Thyroid gland (tissue), 4 donors: ENCODE measurements at regions not wholly inside any gene's neighbourhood (a gene's known extent, or its start where the extent isn't known, plus 50 kb on each side); places are given as distances from the start of the nearest gene placed in this dataset.

Experiments
- DNase-seq, 2 donors: peaks; one replicate each; pipeline ENCODE4 v3.0.0-alpha.2; 2019
- H3K27ac ChIP-seq, 3 donors: fragments of 200-600 bp; sonication (generic); 1 replicate in 2 of 3; 2 replicates in 1 of 3; pipeline ENCODE4 v1.5.1; 2016 to 2019; ENCODE audit warnings: mild to moderate bottlenecking in 1 of 3, moderate library complexity in 1 of 3
- H3K27me3 ChIP-seq: fragments of 200-600 bp; sonication (generic); one replicate; pipeline ENCODE4 v1.5.1; 2019
- H3K36me3 ChIP-seq, 2 donors: fragments of 200-600 bp; sonication (generic); one replicate each; pipeline ENCODE4 v1.5.1; 2016 to 2019
- H3K4me1 ChIP-seq, 2 donors: fragments of 200-600 bp; sonication (generic); one replicate each; pipeline ENCODE4 v1.5.1; 2017 to 2019
- H3K4me3 ChIP-seq, 3 donors: fragments of 200-600 bp; sonication (generic); replicated peaks in 1 of 3; 1 replicate in 2 of 3; 2 replicates in 1 of 3; pipeline ENCODE4 v1.5.1; 2016; ENCODE audit warnings: mild to moderate bottlenecking in 1 of 3
- H3K9me3 ChIP-seq: fragments of 200-600 bp; sonication (generic); one replicate; pipeline ENCODE4 v1.5.1; 2017
- POLR2A ChIP-seq, 2 donors: fragments of 450-650 bp; IDR thresholded peaks; one replicate each; pipeline ENCODE4 v1.6.1; 2017; ENCODE audit warnings: antibody characterized with exemption in 2 of 2, mild to moderate bottlenecking in 2 of 2, moderate library complexity in 1 of 2
- WGBS, 2 donors: methylation state at CpG; one replicate each; pipeline ENCODE4 v1.1.5; 2017; 5-methylcytosine and 5-hydroxymethylcytosine counted together
- intact Hi-C: fragments of 100-400 bp; cut with DNase I; formaldehyde crosslinking; loops from one replicate; pipeline ENCODE4 v1.15.1; 2023
- TF ChIP-seq, protein P1 (sequence below), 6 experiments: fragments of 200-600 bp in 3 of 6; fragments of 450-650 bp in 3 of 6; sonication (generic) in 3 of 6; IDR thresholded peaks; one replicate each; pipeline ENCODE4 v1.5.1; 2016 to 2019; ENCODE audit warnings: antibody characterized with exemption in 6 of 6, mild to moderate bottlenecking in 2 of 6, inconsistent platforms in 1 of 6, moderate library complexity in 1 of 6

DNA sequence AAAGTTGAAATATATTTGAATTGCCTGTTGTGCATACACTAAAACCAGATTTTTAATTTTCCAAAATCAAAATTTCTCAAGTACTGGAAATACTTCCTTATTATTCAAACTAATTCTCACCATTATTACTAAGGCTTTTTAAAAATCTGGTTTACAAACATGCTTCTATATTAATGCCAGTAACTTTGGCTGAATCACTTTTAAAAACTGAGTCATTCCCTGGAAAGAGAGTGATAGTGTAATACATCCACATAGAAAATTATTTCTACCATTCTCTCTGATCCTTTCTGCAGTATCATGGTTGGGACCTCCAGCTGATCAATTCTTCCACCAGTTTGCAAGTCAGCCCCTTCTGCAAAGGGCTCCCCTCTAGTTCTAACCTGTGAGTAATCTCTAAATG, 165.3 kb upstream of the FAM241A start:
- H3K4me3 ChIP-seq, result no peak overlapping the region
- no peaks in the 10 kb centered on the region for H3K27me3 ChIP-seq
- no peak for TF ChIP-seq POLR2A (IDR thresholded peaks at IDR 0.05)
- TF ChIP-seq, protein P1, sequence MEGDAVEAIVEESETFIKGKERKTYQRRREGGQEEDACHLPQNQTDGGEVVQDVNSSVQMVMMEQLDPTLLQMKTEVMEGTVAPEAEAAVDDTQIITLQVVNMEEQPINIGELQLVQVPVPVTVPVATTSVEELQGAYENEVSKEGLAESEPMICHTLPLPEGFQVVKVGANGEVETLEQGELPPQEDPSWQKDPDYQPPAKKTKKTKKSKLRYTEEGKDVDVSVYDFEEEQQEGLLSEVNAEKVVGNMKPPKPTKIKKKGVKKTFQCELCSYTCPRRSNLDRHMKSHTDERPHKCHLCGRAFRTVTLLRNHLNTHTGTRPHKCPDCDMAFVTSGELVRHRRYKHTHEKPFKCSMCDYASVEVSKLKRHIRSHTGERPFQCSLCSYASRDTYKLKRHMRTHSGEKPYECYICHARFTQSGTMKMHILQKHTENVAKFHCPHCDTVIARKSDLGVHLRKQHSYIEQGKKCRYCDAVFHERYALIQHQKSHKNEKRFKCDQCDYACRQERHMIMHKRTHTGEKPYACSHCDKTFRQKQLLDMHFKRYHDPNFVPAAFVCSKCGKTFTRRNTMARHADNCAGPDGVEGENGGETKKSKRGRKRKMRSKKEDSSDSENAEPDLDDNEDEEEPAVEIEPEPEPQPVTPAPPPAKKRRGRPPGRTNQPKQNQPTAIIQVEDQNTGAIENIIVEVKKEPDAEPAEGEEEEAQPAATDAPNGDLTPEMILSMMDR (IDR thresholded peaks at IDR 0.05), result no peak
- H3K9me3 ChIP-seq, result no peaks in the 10 kb centered on the region
- DNase-seq, result no peak
- no peaks in the 10 kb centered on the region for H3K36me3 ChIP-seq
- intact Hi-C loops, result no loop called here
- no peak overlapping the region for H3K27ac ChIP-seq
- H3K4me1 ChIP-seq, result no peaks in the 10 kb centered on the region

DNA sequence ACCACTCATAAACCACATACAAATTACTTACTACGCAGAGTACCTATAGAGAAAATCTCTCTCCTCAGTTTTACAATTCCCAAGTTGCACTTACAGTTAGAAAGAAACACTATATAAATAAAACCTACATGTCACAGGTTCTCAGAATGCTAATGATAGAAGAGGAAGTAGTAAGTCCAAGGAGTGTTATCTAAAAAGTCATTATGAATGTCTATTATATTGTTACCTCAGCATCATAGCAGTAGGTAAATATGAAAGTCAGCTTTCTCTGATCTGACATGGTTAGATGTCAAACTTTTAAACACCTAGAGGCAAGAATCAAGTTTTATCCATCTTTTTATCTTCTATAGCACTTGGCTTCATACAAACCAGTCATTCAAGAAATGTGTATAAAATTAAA, 163.2 kb upstream of the FAM241A start:
- TF ChIP-seq POLR2A (IDR thresholded peaks at IDR 0.05), result no peak
- TF ChIP-seq, protein P1 (IDR thresholded peaks at IDR 0.05), result no peak
- 97% methylated on average over 1 of the region's 1 CpG for WGBS, 2 donors
- no peak for DNase-seq
- Histone ChIP-seq H3K36me3 (no peaks in the 10 kb centered on the region), H3K4me1 (no peaks in the 10 kb centered on the region), H3K27me3 (no peaks in the 10 kb centered on the region), H3K9me3 (no peaks in the 10 kb centered on the region), H3K27ac (no peak overlapping the region), H3K4me3 (no peak overlapping the region)
- intact Hi-C loops, result no loop called here

DNA sequence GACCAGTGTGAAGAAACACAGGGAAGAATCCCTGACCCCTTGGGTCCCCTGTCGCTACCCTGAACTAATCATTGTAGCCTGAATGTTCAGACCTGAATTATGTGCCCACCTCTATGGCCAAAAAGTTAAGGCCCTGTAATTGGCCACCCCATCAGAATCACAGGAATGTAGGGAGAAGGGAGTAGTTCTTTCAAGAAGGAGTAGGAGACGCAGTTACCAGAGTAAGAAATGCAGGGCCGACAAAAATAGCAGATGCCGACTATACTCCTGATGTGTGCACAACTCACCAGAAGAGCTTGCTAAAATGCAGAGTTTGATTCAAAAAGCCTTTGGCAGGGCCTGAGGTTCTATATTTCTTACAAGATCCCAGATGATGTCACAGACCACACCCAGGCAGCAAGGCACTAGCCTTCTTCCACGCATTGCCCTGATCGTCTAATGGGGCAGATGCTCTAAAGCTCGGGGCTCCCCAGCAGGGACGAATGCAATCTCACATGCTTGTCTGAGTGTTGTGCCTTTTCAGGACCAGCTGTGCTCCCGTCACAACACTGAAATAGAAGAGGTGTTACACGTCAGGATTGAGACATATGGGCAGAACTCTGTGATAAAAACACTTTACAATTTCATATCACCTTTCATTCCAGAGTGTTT, 161.0 kb upstream of the FAM241A start:
- H3K9me3 ChIP-seq, result no peaks in the 10 kb centered on the region
- no peak overlapping the region for H3K27ac ChIP-seq
- no peak overlapping the region for H3K4me3 ChIP-seq
- intact Hi-C loops, result no loop called here
- H3K36me3 ChIP-seq, result no peaks in the 10 kb centered on the region
- 63 to 70% methylated on average over 10 of the region's 10 CpGs for WGBS, 2 donors
- no peak for DNase-seq
- H3K4me1 ChIP-seq, result no peaks in the 10 kb centered on the region
- H3K27me3 ChIP-seq, result no peaks in the 10 kb centered on the region
- TF ChIP-seq, protein P1 (IDR thresholded peaks at IDR 0.05), result no peak
- TF ChIP-seq POLR2A (IDR thresholded peaks at IDR 0.05), result no peak

DNA sequence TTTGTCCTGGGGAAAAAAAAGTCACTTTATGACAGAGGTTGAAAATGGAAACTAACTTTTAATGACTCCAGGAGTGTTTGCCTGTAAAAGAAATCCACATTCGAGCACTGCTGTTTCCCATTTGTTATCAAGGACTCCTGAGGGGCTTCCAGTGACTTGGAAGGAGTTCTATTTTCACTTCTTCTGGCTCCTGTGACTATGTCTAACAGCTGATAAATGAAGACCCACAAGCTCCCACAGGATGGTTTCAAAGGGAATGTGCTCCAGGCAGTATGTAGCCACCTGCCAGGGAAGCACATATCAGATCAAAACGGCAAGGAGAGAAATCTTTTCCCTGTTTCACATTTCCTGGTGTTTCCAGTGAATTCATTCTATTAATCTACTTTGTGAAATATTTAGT, 159.8 kb upstream of the FAM241A start:
- no peaks in the 10 kb centered on the region for H3K27me3 ChIP-seq
- H3K9me3 ChIP-seq, result no peaks in the 10 kb centered on the region
- 22 to 27% methylated on average over 2 of the region's 2 CpGs for WGBS, 2 donors
- no peaks in the 10 kb centered on the region for H3K36me3 ChIP-seq
- intact Hi-C loops, result no loop called here
- TF ChIP-seq POLR2A (IDR thresholded peaks at IDR 0.05), result no peak
- TF ChIP-seq, protein P1 (IDR thresholded peaks at IDR 0.05), result no peak
- no peak overlapping the region for H3K4me3 ChIP-seq
- no peak overlapping the region for H3K27ac ChIP-seq
- H3K4me1 ChIP-seq, result no peaks in the 10 kb centered on the region
- no peak for DNase-seq

DNA sequence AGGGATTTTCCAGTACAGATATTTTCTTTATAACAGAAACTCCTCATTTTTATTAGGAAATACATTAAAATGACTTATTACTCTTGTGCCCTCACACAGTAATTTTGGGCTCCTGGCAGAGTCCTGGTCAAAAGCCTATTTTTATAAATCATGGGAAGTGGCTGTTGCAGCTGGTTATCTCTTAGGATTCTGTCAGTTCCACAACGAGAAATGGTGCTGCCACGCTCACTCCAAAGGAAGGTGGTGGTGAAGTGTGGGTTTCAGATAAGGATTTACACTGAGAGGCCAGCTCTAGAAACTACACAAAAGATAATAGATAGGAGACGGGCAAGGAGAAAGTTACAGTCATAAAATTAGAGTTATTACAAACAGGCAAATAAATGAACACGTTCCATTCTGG, 159.2 kb upstream of the FAM241A start:
- Histone ChIP-seq H3K27me3 (no peaks in the 10 kb centered on the region), H3K36me3 (no peaks in the 10 kb centered on the region), H3K4me3 (no peak overlapping the region), H3K9me3 (no peaks in the 10 kb centered on the region), H3K4me1 (no peaks in the 10 kb centered on the region), H3K27ac (no peak overlapping the region)
- DNase-seq, result no peak
- WGBS, 2 donors, result 55 to 64% methylated on average over 4 of the region's 4 CpGs
- TF ChIP-seq POLR2A (IDR thresholded peaks at IDR 0.05), result no peak
- TF ChIP-seq, protein P1 (IDR thresholded peaks at IDR 0.05), result no peak
- intact Hi-C loops, result no loop called here
